CD4-positive, alpha-beta memory T cell (primary cell): ENCODE measurements at regions not wholly inside any gene's neighbourhood (a gene's known extent, or its start where the extent isn't known, plus 50 kb on each side); places are given as distances from the start of the nearest gene placed in this dataset.

ENCODE experiments used
- CTCF ChIA-PET: fragments of 350-600 bp; sonication (Branson Sonifier 250); formaldehyde crosslinking; loops from one replicate; lab custom pipeline; 2021; ENCODE audit warnings: inconsistent platforms; ENCODE audit not compliant: partially characterized antibody; lab: Charles Lee
- POLR2A ChIA-PET: fragments of 350-600 bp; sonication (Branson Sonifier 250); formaldehyde crosslinking; loops from one replicate; lab custom pipeline; 2021; ENCODE audit not compliant: partially characterized antibody; lab: Charles Lee
- DNase-seq, 5 donors: peaks; one replicate each; pipeline versions ENCODE4 v3.0.0 to v3.0.0-alpha.2; 2020 to 2022; ENCODE audit warnings: mixed read lengths in 1 of 5
- H3K27ac ChIP-seq: one replicate; pipeline ENCODE4 v1.7.0; 2013; ENCODE audit warnings: low read depth, low read length
- H3K27me3 ChIP-seq: 2 replicates; pipeline ENCODE4 v1.7.0; 2013; ENCODE audit warnings: mild to moderate bottlenecking, low read length, moderate library complexity; ENCODE audit not compliant: insufficient read depth
- H3K36me3 ChIP-seq: 2 replicates; pipeline ENCODE4 v1.7.0; 2013; ENCODE audit warnings: mild to moderate bottlenecking, low read length, moderate library complexity; ENCODE audit not compliant: insufficient read depth
- H3K4me1 ChIP-seq: 2 replicates; pipeline ENCODE4 v1.7.0; 2013; ENCODE audit warnings: mild to moderate bottlenecking, low read length, moderate library complexity; ENCODE audit not compliant: insufficient read depth
- H3K4me3 ChIP-seq, 2 donors: one replicate each; pipeline ENCODE4 v1.7.0; 2013; ENCODE audit warnings: low read length in 2 of 2, mild to moderate bottlenecking in 1 of 2
- H3K9me3 ChIP-seq, 2 donors: one replicate each; pipeline ENCODE4 v1.7.0; 2013; ENCODE audit warnings: low read length in 2 of 2, control low read depth in 1 of 2; ENCODE audit not compliant: control insufficient read depth in 1 of 2
- H3K27ac Mint-ChIP-seq, 7 donors: one replicate each; pipeline ENCODE4 v1.8.0; 2020 to 2021; ENCODE audit warnings: mixed read lengths in 7 of 7, mild to moderate bottlenecking in 6 of 7, inconsistent platforms in 3 of 7, moderate library complexity in 3 of 7
- H3K27me3 Mint-ChIP-seq, 2 donors: one replicate each; pipeline ENCODE4 v1.8.0; 2020 to 2021; ENCODE audit warnings: mixed read lengths in 2 of 2
- H3K36me3 Mint-ChIP-seq, 2 donors: one replicate each; pipeline ENCODE4 v1.8.0; 2020 to 2021; ENCODE audit warnings: mixed read lengths in 2 of 2, inconsistent platforms in 1 of 2, mild to moderate bottlenecking in 1 of 2
- H3K4me1 Mint-ChIP-seq, 4 donors: one replicate each; pipeline ENCODE4 v1.8.0; 2020 to 2021; ENCODE audit warnings: mixed read lengths in 4 of 4, mild to moderate bottlenecking in 1 of 4
- H3K4me3 Mint-ChIP-seq, 8 donors: one replicate each; pipeline ENCODE4 v1.8.0; 2020 to 2021; ENCODE audit warnings: mixed read lengths in 8 of 8, mild to moderate bottlenecking in 7 of 8, moderate library complexity in 6 of 8, inconsistent platforms in 3 of 8
- H3K9me3 Mint-ChIP-seq, 8 donors: one replicate each; pipeline ENCODE4 v1.8.0; 2020 to 2021; ENCODE audit warnings: mixed read lengths in 8 of 8, mild to moderate bottlenecking in 5 of 8, inconsistent platforms in 3 of 8, moderate library complexity in 1 of 8
- intact Hi-C: fragments of 100-400 bp; cut with micrococcal nuclease; formaldehyde crosslinking; loops from one replicate; pipeline ENCODE4 v1.15.1; 2023

- H3K36me3 Mint-ChIP-seq, result no peaks in the 10 kb centered on the region
- CTCF ChIA-PET, result no interaction called here
Measured at GRCh38 chr1:239186487-239186886, 199.9 kb upstream of the CHRM3 start.

GRCh38 chr1:239185245-239185619 is 201.1 kb upstream of the CHRM3 start:
- Histone ChIP-seq H3K4me3 (no peak overlapping the region), H3K36me3 (no peaks in the 10 kb centered on the region), H3K27ac (no peak overlapping the region), H3K4me1 (no peaks in the 10 kb centered on the region), H3K27me3 (no peaks in the 10 kb centered on the region), H3K9me3 (no peaks in the 10 kb centered on the region)
- CTCF ChIA-PET, result no interaction called here
- H3K9me3 Mint-ChIP-seq, result peaks cover 0 to 10% (median under 1%) of the 10 kb centered on the region in 8 donors
- POLR2A ChIA-PET, result no interaction called here
- DNase-seq, result no peak
- no peaks in the 10 kb centered on the region for H3K4me1 Mint-ChIP-seq
- intact Hi-C loops, result no loop called here
- no peak overlapping the region for H3K27ac Mint-ChIP-seq
- H3K27me3 Mint-ChIP-seq, result no peaks in the 10 kb centered on the region
- H3K36me3 Mint-ChIP-seq, result no peaks in the 10 kb centered on the region
- H3K4me3 Mint-ChIP-seq, result no peak overlapping the region

More at GRCh38 chr1:239186487-239186886, 199.9 kb upstream of the CHRM3 start:
- POLR2A ChIA-PET, result no interaction called here
- intact Hi-C loops, result no loop called here
- Histone ChIP-seq H3K9me3 (no peaks in the 10 kb centered on the region), H3K27me3 (no peaks in the 10 kb centered on the region), H3K4me1 (no peaks in the 10 kb centered on the region), H3K36me3 (no peaks in the 10 kb centered on the region), H3K4me3 (no peak overlapping the region), H3K27ac (no peak overlapping the region)
- Mint-ChIP-seq H3K27ac (no peak overlapping the region), H3K27me3 (no peaks in the 10 kb centered on the region), H3K4me3 (no peak overlapping the region), H3K4me1 (no peaks in the 10 kb centered on the region), H3K9me3 (peaks cover 0 to 7% (median 0%) of the 10 kb centered on the region in 8 donors)
- no peak for DNase-seq

- no peaks in the 10 kb centered on the region for H3K4me1 ChIP-seq
Measured at GRCh38 chr1:239184561-239185244, 201.7 kb upstream of the CHRM3 start.

GRCh38 chr1:239178961-239179360 is 207.4 kb upstream of the CHRM3 start:
- H3K27ac Mint-ChIP-seq, result no peak overlapping the region
- POLR2A ChIA-PET, result no interaction called here
- Histone ChIP-seq H3K4me1 (no peaks in the 10 kb centered on the region), H3K27me3 (no peaks in the 10 kb centered on the region), H3K4me3 (no peak overlapping the region), H3K27ac (no peak overlapping the region), H3K36me3 (no peaks in the 10 kb centered on the region), H3K9me3 (no peaks in the 10 kb centered on the region)
- no peak for DNase-seq
- CTCF ChIA-PET, result no interaction called here
- H3K27me3 Mint-ChIP-seq, result no peaks in the 10 kb centered on the region
- H3K36me3 Mint-ChIP-seq, result no peaks in the 10 kb centered on the region
- intact Hi-C loops, result no loop called here
- no peak overlapping the region for H3K4me3 Mint-ChIP-seq
- no peaks in the 10 kb centered on the region for H3K4me1 Mint-ChIP-seq
- H3K9me3 Mint-ChIP-seq, result peaks cover 0 to 5% (median 0%) of the 10 kb centered on the region in 8 donors

More at GRCh38 chr1:239184561-239185244, 201.7 kb upstream of the CHRM3 start:
- intact Hi-C loops, result no loop called here
- Mint-ChIP-seq H3K4me1 (no peaks in the 10 kb centered on the region), H3K36me3 (no peaks in the 10 kb centered on the region), H3K27me3 (no peaks in the 10 kb centered on the region), H3K27ac (no peak overlapping the region), H3K9me3 (peaks cover 0 to 10% (median 1%) of the 10 kb centered on the region in 8 donors), H3K4me3 (no peak overlapping the region)
- H3K36me3 ChIP-seq, result no peaks in the 10 kb centered on the region
- CTCF ChIA-PET, result no interaction called here
- POLR2A ChIA-PET, result no interaction called here
- DNase-seq, result no peak
- no peaks in the 10 kb centered on the region for H3K27me3 ChIP-seq
- no peak overlapping the region for H3K4me3 ChIP-seq
- H3K9me3 ChIP-seq, result no peaks in the 10 kb centered on the region
- H3K27ac ChIP-seq, result no peak overlapping the region

- CTCF ChIA-PET, result no interaction called here
- POLR2A ChIA-PET, result no interaction called here
- intact Hi-C loops, result no loop called here
Measured at GRCh38 chr1:239174880-239175279, 211.5 kb upstream of the CHRM3 start.

GRCh38 chr1:239170828-239171227 is 215.5 kb upstream of the CHRM3 start:
- Mint-ChIP-seq H3K27me3 (no peaks in the 10 kb centered on the region), H3K27ac (peak overlapping the region in 1 of 7 donors; percentile 53), H3K36me3 (no peaks in the 10 kb centered on the region), H3K4me1 (no peaks in the 10 kb centered on the region), H3K4me3 (no peak overlapping the region), H3K9me3 (peaks cover 0 to 8% (median 4%) of the 10 kb centered on the region in 8 donors)
- Histone ChIP-seq H3K27ac (no peak overlapping the region), H3K9me3 (peaks cover 0 to 3% of the 10 kb centered on the region in 2 donors), H3K27me3 (no peaks in the 10 kb centered on the region), H3K4me3 (no peak overlapping the region), H3K36me3 (no peaks in the 10 kb centered on the region), H3K4me1 (no peaks in the 10 kb centered on the region)
- CTCF ChIA-PET, result no interaction called here
- POLR2A ChIA-PET, result no interaction called here
- intact Hi-C loops, result no loop called here
- DNase-seq, result no peak

More at GRCh38 chr1:239174880-239175279, 211.5 kb upstream of the CHRM3 start:
- no peak for DNase-seq
- Histone ChIP-seq H3K27me3 (no peaks in the 10 kb centered on the region), H3K36me3 (no peaks in the 10 kb centered on the region), H3K9me3 (peaks cover 0 to 3% of the 10 kb centered on the region in 2 donors), H3K4me3 (no peak overlapping the region), H3K4me1 (no peaks in the 10 kb centered on the region), H3K27ac (no peak overlapping the region)
- Mint-ChIP-seq H3K27me3 (no peaks in the 10 kb centered on the region), H3K4me3 (no peak overlapping the region), H3K9me3 (peaks cover 0 to 10% (median 4%) of the 10 kb centered on the region in 8 donors), H3K27ac (no peak overlapping the region), H3K4me1 (no peaks in the 10 kb centered on the region), H3K36me3 (no peaks in the 10 kb centered on the region)

- ChIA-PET POLR2A (no interaction called here), CTCF (no interaction called here)
- Mint-ChIP-seq H3K36me3 (no peaks in the 10 kb centered on the region), H3K27ac (no peak overlapping the region), H3K4me3 (no peak overlapping the region), H3K4me1 (no peaks in the 10 kb centered on the region), H3K9me3 (peaks cover 0 to 8% (median 4%) of the 10 kb centered on the region in 8 donors), H3K27me3 (no peaks in the 10 kb centered on the region)
- DNase-seq, result no peak
- Histone ChIP-seq H3K4me3 (no peak overlapping the region), H3K27me3 (no peaks in the 10 kb centered on the region), H3K27ac (no peak overlapping the region), H3K36me3 (no peaks in the 10 kb centered on the region), H3K4me1 (no peaks in the 10 kb centered on the region), H3K9me3 (peaks cover 0 to 3% of the 10 kb centered on the region in 2 donors)
- intact Hi-C loops, result no loop called here
Measured at GRCh38 chr1:239169276-239169675, 217.1 kb upstream of the CHRM3 start.
